ENCODE measurements at regions not wholly inside any gene's neighbourhood (a gene's known extent, or its start where the extent isn't known, plus 50 kb on each side); places are given as distances from the start of the nearest gene placed in this dataset.
"Not testable (repeated sequence)": the region's sequence is repeated elsewhere in the genome, so short reads cannot be mapped to it uniquely, and the experiment has no call there.

DNA sequence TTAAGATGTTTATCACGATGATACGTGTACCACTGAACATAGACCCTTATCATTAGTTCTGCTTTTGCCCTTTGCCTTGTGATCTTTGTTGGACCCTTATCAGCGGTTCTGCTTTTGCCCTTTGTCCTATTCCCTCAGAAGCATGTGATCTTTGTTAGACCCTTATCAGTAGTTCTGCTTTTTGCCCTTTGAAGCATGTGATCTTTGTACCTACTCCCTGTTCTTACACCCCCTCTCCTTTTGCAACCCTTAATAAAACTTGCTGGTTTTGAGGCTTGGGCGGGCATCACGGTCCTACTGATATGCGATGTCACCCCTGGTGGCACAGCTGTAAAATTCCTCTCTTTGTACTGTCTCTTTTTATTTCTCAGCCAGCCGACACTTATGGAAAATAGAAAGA is 117.0 kb downstream of the SDHAF3 start:
- not testable (repeated sequence) for DNase-seq

DNA sequence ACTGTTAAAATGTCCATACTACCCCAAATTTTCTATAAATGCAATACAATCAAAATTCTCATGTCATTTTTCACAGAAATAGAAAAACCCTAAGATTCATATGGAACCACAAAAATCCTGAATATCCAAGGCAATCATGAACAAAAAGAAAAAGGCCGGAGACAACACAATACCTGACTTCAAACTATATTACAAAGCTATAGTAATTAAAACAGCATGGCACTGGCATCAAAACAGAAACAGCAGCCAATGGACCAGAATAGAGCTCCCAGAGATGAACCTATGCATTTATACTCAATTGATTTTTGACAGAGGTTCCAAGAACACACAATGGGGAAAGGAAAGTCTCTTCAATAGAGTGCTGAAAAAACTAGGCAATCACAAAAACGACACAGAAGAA is 128.8 kb downstream of the SDHAF3 start:
- DNase-seq, result no peak

DNA sequence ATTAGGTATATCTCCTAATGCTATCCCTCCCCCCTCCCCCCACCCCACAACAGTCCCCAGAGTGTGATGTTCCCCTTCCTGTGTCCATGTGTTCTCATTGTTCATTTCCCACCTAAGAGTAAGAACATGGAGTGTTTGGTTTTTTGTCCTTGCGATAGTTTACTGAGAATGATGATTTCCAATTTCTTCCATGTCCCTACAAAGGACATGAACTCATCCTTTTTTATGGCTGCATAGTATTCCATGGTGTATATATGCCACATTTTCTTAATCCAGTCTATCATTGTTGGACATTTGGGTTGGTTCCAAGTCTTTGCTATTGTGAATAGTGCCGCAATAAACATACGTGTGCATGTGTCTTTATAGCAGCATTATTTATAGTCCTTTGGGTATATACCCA is 140.7 kb downstream of the SDHAF3 start:
- not testable (repeated sequence) for DNase-seq

GRCh38 chr7:97269741-97270140 is 152.2 kb downstream of the SDHAF3 start:
- DNase-seq, result no peak

DNA sequence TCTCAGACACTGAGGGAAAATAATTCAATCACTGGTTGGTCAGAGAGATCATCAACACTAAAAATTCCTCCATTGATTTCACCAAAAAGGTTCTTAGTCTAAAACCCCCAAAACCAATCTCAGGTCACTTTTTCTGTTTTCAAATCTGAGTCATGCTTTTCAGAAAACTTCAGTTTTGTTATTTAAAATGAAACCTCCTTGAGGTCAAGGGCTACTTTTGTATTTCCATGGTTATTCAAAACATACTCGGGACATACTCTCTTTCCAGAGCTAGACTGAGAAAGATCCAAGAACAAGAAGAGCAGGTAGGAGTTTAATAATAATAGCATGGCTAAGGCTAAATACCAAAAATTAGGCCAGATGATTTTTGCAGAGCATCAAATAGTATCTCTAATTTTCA is 152.8 kb downstream of the SDHAF3 start:
- DNase-seq, result no peak

GRCh38 chr7:97271619-97272018 is 154.1 kb downstream of the SDHAF3 start:
- no peak for DNase-seq

GRCh38 chr7:97272237-97272975 is 154.9 kb downstream of the SDHAF3 start:
- DNase-seq, result no peak

GRCh38 chr7:97275475-97275874 is 158.0 kb downstream of the SDHAF3 start:
- DNase-seq, result no peak

GRCh38 chr7:97280950-97281349 is 163.5 kb downstream of the SDHAF3 start:
- no peak for DNase-seq

DNA sequence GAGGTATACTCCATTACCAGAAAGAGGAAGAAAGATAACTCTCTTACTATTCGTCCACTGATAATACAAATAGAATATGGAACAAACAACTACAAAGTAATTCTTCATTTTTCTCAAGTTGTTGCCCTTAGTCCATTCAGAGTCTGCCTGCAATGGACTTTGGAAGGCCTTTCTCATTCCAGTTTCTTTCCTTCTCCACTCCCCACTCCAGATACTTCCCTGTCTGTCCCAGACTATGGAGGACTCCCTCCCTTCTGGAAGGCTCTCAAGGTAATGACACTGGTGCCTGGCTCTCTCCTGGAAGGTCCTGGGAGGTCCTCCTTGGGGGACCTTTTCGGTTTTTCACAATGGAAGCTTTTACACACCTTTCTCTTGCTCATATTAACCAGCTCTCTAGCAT is 167.8 kb downstream of the SDHAF3 start:
- DNase-seq, result no peak

- DNase-seq, result no peak
These were observed 175.5 kb downstream of the SDHAF3 start for GRCh38 chr7:97293031-97293430.

DNA sequence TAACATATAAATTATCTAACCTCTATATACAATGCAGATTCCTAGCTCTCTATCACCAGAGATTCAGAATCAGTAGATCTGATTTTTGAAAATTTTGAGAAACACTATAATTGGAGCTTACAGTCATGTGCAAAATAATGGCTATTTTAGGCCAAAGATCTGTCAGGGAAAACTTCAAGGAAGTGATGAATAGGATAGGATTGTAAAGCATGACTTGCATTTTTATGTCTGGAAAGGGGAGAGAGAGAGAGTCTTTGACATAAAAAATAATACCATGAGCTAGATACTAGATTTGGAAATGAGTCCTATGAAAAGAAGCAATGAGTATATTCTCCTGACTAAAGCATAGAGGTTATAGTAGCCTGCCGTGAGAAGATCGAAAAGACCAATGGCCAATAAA is 181.1 kb downstream of the SDHAF3 start:
- no peak for DNase-seq

- DNase-seq, result no peak
These were observed 188.1 kb downstream of the SDHAF3 start for GRCh38 chr7:97305589-97305988.

GRCh38 chr7:97307521-97308108 is 190.1 kb downstream of the SDHAF3 start:
- DNase-seq, result no peak

- DNase-seq, result no peak
These were observed 196.4 kb downstream of the SDHAF3 start for GRCh38 chr7:97313900-97314299.

DNA sequence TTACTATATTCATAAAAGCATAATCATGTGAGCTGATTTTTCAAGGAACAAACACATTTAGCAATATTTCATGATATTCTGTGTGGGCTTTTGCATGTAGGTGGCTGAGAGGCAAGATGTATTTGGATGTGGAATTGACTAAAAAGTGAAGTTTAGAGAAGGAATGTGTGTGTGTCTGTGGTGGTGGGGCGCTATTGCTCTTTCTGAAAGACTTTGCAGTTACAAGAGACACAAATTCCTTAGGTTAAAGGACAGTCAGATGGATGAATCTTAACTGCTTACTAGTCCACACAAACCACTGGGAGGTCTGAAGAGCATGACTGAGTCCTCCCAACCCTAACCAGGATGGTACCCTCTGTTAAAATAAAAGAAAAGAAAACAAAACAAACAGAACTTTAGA is 200.1 kb downstream of the SDHAF3 start:
- DNase-seq, result no peak

GRCh38 chr7:97329871-97330270 is 212.4 kb downstream of the SDHAF3 start:
- DNase-seq, result not testable (repeated sequence)

DNA sequence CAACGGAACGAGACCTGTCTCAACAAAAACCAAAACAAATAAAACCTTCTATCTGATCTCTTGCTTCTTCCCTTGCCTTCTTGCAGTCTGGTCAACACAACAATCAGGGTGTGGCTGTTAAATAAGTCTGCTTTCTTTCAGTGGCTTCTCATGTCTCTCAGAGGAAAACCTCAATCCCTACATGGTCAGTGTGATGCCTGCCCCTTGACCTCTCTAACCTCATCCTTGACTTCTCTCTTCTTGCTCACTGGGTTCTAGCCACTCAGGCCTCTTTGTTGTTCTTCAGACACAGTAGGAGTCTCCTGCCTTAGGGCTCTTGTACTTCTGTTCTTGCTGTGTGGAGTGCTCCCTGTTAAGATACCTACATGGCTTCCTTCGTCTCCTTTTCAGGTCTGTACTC is 220.4 kb downstream of the SDHAF3 start:
- DNase-seq, result no peak

DNA sequence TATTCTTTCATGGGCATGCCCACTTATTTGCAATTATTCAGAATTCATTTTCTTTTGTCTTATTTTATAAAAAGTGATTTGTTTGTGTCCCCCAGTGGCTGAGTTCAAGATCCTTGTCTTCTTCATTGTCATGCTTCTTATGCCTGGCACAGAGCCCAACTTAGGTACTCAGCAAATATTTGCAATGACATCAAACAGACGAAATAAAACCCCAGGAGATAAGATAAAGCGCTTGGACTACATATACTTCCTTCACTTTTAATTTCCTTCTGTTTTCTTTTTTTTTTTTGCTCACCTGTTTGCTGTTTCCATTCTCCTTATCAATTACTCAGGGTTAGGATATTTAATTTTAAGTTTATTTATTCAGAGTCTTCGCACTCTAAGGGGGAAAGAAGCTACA is 225.0 kb downstream of the SDHAF3 start:
- no peak for DNase-seq

DNA sequence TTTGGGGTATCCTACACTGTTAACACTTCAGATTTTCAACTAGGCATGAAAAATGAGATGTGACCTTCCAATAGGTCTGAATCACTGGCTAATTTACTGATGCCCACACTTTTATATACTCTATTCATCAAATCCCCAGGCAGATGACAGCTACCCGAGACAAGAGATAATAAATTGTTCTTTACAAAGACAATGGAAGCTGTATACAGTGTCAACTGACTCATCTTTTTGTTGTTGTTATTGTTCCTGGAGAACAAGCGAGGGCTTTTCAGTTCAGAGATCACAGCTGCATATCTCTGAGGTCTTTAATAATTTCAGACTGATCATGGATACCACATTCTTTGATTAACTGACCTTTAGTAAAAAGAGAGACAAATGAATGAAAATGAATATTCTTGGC is 228.9 kb downstream of the SDHAF3 start:
- no peak for DNase-seq

DNA sequence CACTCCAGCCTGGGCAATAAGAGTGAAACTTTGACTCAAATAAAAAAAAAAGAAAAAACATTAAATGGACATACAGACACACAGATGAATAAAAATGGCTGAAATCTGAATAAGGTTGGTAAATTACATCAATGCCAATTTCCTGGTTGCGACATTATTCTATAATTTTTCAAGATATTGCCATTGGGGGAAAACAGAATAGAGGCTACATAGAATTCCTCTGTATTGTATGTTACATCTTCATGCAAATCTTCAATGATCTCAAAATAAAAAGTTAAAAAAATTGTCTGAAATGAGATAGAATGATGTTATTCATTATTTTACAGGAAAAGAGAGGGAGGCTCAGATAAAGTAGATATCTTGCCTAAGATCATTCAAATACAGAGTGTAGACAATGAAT is 234.0 kb downstream of the SDHAF3 start:
- no peak for DNase-seq

- no peak for DNase-seq
These were observed 240.0 kb downstream of the SDHAF3 start for GRCh38 chr7:97357459-97357858.

DNA sequence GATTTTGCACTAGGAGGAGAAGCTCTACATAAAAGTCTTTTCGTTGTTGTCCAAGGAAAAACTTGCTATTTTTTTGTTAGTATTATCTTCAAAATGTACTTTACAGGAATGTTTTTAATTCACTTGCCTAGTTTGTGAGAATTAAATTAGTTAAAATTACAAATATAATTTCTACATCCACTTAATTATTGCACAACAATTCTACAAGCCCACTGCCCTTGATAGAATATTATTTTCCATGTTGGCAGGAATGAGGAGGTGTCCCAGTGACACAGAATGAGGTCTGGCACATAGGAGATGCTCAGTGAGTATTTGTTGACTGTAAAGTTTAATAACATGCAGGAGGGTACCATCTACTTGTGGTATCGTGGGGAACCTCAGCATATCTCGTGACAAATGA is 255.4 kb downstream of the SDHAF3 start:
- DNase-seq, result no peak

- DNase-seq, result no peak
These were observed 256.2 kb downstream of the SDHAF3 start for GRCh38 chr7:97373736-97374135.

DNA sequence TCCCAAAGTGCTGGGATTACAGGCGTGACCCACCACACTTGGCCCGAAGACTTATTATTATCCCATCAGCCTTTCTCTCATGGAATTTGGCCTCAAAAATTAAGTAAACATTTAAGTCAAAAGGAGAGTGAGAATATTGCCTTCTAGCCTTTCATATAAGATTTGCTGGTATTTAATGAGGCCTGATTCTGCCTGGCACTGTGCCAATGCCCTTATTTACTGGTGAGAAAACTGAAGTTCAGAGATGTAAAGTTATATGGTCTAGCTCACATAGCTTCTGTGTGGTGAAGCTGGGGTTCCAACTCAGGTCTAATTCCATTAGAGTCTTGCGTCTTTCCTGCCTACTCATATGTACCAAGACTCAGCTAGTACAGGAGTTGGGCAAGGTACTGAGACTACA is 260.2 kb downstream of the SDHAF3 start:
- no peak for DNase-seq

All from left hindlimb (tissue), 1 donor.